Keratinocyte (primary cell): ENCODE measurements at regions not wholly inside any gene's neighbourhood (a gene's known extent, or its start where the extent isn't known, plus 50 kb on each side); places are given as distances from the start of the nearest gene placed in this dataset.
A peak's percentile ranks its signal among the peaks of the same experiment; 100 is the strongest.

Experiments used
- DNase-seq: peaks from one replicate; pipeline ENCODE4 v3.0.0-alpha.2; 2011; ENCODE audit warnings: low read depth, missing footprints, low spot score
- FAIRE-seq: peaks from 2 replicates; lab custom pipeline; 2011; peaks lifted over from hg19 to GRCh38; lab: Jason Lieb, UNC
- H2AFZ ChIP-seq: 2 replicates; pipeline ENCODE4 v1.6.0; 2012; ENCODE audit warnings: low read length, control low read depth, inconsistent platforms; ENCODE audit not compliant: control insufficient read depth
- H3K27ac ChIP-seq: 2 replicates; pipeline ENCODE4 v1.5.1; 2011; ENCODE audit warnings: low read length; ENCODE audit not compliant: control insufficient read depth, insufficient read depth
- H3K27me3 ChIP-seq: 3 replicates; pipeline ENCODE4 v1.6.0; 2011; ENCODE audit warnings: low read length; ENCODE audit not compliant: control insufficient read depth, insufficient read depth; ENCODE audit errors: extremely low read depth
- H3K36me3 ChIP-seq, 2 experiments: 2 replicates in 1 of 2; 3 replicates in 1 of 2; pipeline ENCODE4 v1.5.1; 2011; ENCODE audit warnings: low read length in 2 of 2, mild to moderate bottlenecking in 1 of 2; ENCODE audit not compliant: control insufficient read depth in 2 of 2, insufficient read depth in 2 of 2; ENCODE audit errors: extremely low read depth in 1 of 2
- H3K4me1 ChIP-seq: 3 replicates; pipeline ENCODE4 v1.5.1; 2011; ENCODE audit warnings: low read length; ENCODE audit not compliant: control insufficient read depth, insufficient read depth; ENCODE audit errors: extremely low read depth
- H3K4me2 ChIP-seq: 3 replicates; pipeline ENCODE4 v1.6.0; 2011; ENCODE audit warnings: low read depth, low read length; ENCODE audit not compliant: control insufficient read depth, insufficient read depth; ENCODE audit errors: extremely low read depth
- H3K4me3 ChIP-seq, 3 experiments: fragments of 200-600 bp in 1 of 3; sonication (generic) in 1 of 3; 2 replicates in 2 of 3; 3 replicates in 1 of 3; pipeline ENCODE4 v1.5.1; 2011 to 2016; ENCODE audit warnings: low read length in 3 of 3, mild to moderate bottlenecking in 3 of 3, control low read depth in 2 of 3, inconsistent platforms in 1 of 3, low read depth in 1 of 3, mixed read lengths in 1 of 3, mixed run types in 1 of 3, moderate library complexity in 1 of 3; ENCODE audit not compliant: control insufficient read depth in 2 of 3, insufficient read depth in 2 of 3; ENCODE audit errors: extremely low read depth in 1 of 3
- H3K79me2 ChIP-seq: 2 replicates; pipeline ENCODE4 v1.6.0; 2012; ENCODE audit warnings: low read length; ENCODE audit not compliant: control insufficient read depth, insufficient read depth
- H3K9ac ChIP-seq: 3 replicates; pipeline ENCODE4 v1.6.0; 2011; ENCODE audit warnings: low read length; ENCODE audit not compliant: control insufficient read depth, insufficient read depth; ENCODE audit errors: extremely low read depth
- H3K9me1 ChIP-seq: 3 replicates; pipeline ENCODE4 v1.6.0; 2011; ENCODE audit warnings: low read length; ENCODE audit not compliant: control insufficient read depth, insufficient read depth; ENCODE audit errors: extremely low read depth
- H3K9me3 ChIP-seq: 2 replicates; pipeline ENCODE4 v1.5.1; 2012; ENCODE audit warnings: low read depth, low read length; ENCODE audit not compliant: control insufficient read depth
- H4K20me1 ChIP-seq: 3 replicates; pipeline ENCODE4 v1.6.0; 2011; ENCODE audit warnings: low read length; ENCODE audit not compliant: control insufficient read depth, insufficient read depth; ENCODE audit errors: extremely low read depth
- CTCF ChIP-seq, 3 experiments: IDR thresholded peaks in 1 of 3; conservative IDR thresholded peaks in 1 of 3; optimal IDR thresholded peaks in 1 of 3; 2 replicates in 2 of 3; 3 replicates in 1 of 3; pipeline versions ENCODE3 to v1.5.1; 2011; ENCODE audit warnings: low read length in 3 of 3, mild to moderate bottlenecking in 3 of 3, moderate library complexity in 2 of 3, control low read depth in 1 of 3, inconsistent platforms in 1 of 3; ENCODE audit not compliant: insufficient read depth in 2 of 3; ENCODE audit errors: extremely low read depth in 1 of 3
- EZH2 ChIP-seq: IDR thresholded peaks from one replicate; pipeline ENCODE4 v1.6.1; 2012; ENCODE audit warnings: inconsistent platforms, mild to moderate bottlenecking, low read length, moderate library complexity
- dilution Hi-C: fragments of 300-500 bp; cut with MboI; formaldehyde crosslinking; loops from one replicate; pipeline ENCODE4 v1.7.0; 2020; ENCODE audit warnings: low sequenced_read_pairs; ENCODE audit not compliant: extremely low pct_ligation_motif_present

GRCh38 chr2:7724336-7724735 lies 807.1 kb downstream of the RNF144A start:
- Histone ChIP-seq H3K9ac (no peak overlapping the region), H3K9me1 (no peaks in the 10 kb centered on the region), H3K4me2 (no peak overlapping the region), H3K4me3 (no peak overlapping the region), H3K27me3 (no peaks in the 10 kb centered on the region), H3K27ac (no peak overlapping the region), H2AFZ (no peak overlapping the region), H3K4me1 (no peaks in the 10 kb centered on the region), H4K20me1 (no peaks in the 10 kb centered on the region), H3K79me2 (no peaks in the 10 kb centered on the region), H3K9me3 (no peaks in the 10 kb centered on the region), H3K36me3 (no peaks in the 10 kb centered on the region)
- TF ChIP-seq EZH2 (no peak), CTCF (optimal IDR thresholded peaks at IDR 0.05 in 1 of 3, IDR thresholded peaks at IDR 0.05 in 1 of 3, conservative IDR thresholded peaks at IDR 0.05 in 1 of 3; ENCODE audit: extremely low read depth in 1 of 3, insufficient read depth in 2 of 3, low read length in 3 of 3) (no peak)
- no peak for FAIRE-seq
- no peak for DNase-seq
- dilution Hi-C loops, result no loop called here

- DNase-seq (no peak), FAIRE-seq (peak; percentile 51)
- Histone ChIP-seq H3K9ac (no peak overlapping the region), H3K4me2 (no peak overlapping the region), H3K9me1 (no peaks in the 10 kb centered on the region), H3K9me3 (no peaks in the 10 kb centered on the region), H3K4me1 (no peaks in the 10 kb centered on the region), H3K79me2 (no peaks in the 10 kb centered on the region), H3K27me3 (no peaks in the 10 kb centered on the region), H3K4me3 (no peak overlapping the region), H2AFZ (no peak overlapping the region), H3K36me3 (no peaks in the 10 kb centered on the region), H4K20me1 (no peaks in the 10 kb centered on the region), H3K27ac (no peak overlapping the region)
- dilution Hi-C loops, result no loop called here
- TF ChIP-seq EZH2 (no peak), CTCF (optimal IDR thresholded peaks at IDR 0.05 in 1 of 3, IDR thresholded peaks at IDR 0.05 in 1 of 3, conservative IDR thresholded peaks at IDR 0.05 in 1 of 3; ENCODE audit: extremely low read depth in 1 of 3, insufficient read depth in 2 of 3, low read length in 3 of 3) (no peak)
These were observed 808.1 kb downstream of the RNF144A start for GRCh38 chr2:7725171-7725849.
